Breast epithelium (tissue), 3 donors: ENCODE measurements at regions not wholly inside any gene's neighbourhood (a gene's known extent, or its start where the extent isn't known, plus 50 kb on each side); places are given as distances from the start of the nearest gene placed in this dataset.

ENCODE experiments used
- CTCF ChIP-seq, 3 donors: fragments of 450-650 bp; IDR thresholded peaks; one replicate each; pipeline ENCODE4 v1.5.1; 2016 to 2017; ENCODE audit warnings: antibody characterized with exemption in 3 of 3, mild to moderate bottlenecking in 3 of 3, moderate library complexity in 3 of 3
- POLR2A ChIP-seq: fragments of 450-650 bp; IDR thresholded peaks from one replicate; pipeline ENCODE4 v1.6.1; 2016; ENCODE audit warnings: antibody characterized with exemption, mild to moderate bottlenecking, moderate library complexity

DNA sequence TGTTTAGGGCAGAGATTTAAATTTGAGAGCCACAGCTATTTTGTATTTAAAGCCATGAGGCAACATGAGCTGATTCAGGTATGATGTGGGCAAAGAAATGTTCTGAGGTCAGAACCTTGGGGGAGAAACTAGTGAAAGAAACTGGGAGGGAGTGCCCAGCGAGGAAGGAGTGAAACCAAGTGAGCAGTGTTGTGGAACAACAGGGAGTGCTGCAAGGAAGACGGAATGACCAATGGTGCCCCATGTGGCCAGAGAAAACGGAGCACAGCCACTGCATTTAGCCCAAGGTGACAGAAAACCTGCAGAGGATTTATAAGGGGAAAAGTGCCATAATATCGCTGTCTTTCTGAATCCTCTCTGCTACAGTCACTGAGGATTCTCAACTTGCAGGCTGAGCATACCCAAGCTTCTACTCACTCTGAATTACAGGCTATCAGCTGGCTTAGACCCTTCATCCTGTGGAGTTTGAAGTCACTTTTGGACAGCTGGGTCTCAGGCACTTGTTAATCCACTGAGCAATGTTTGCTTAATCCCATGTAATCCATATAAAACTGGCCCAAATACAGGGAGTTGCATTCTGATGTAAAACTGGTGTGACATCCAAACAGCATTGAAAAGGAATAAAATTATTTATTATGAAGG lies 777.3 kb downstream of the CCSER2 start:
- TF ChIP-seq CTCF (IDR thresholded peaks at IDR 0.05) (no peak), POLR2A (no peak)
